A673 (cell line): ENCODE measurements at regions not wholly inside any gene's neighbourhood (a gene's known extent, or its start where the extent isn't known, plus 50 kb on each side); places are given as distances from the start of the nearest gene placed in this dataset.

Experiments
- CTCF ChIP-seq: fragments of 300-800, 200-600 bp; sonication (generic); conservative IDR thresholded peaks from 2 replicates; pipeline ENCODE4 v1.5.1; 2017; ENCODE audit warnings: low read depth, mild to moderate bottlenecking, antibody characterized with exemption, low read length, moderate library complexity, mixed read lengths
- EZH2 ChIP-seq: fragments of 200-600 bp; sonication (generic); IDR thresholded peaks from 2 replicates; pipeline ENCODE4 v1.6.1; 2017; ENCODE audit warnings: borderline replicate concordance, low read depth, mild to moderate bottlenecking, mixed read lengths, antibody characterized with exemption, low read length; ENCODE audit not compliant: poor library complexity, severe bottlenecking

- TF ChIP-seq EZH2 (no peak), CTCF (no peak)
Measured at GRCh38 chr16:63850979-63851378, 1270.9 kb downstream of the CDH11 start.
